ENCODE measurements at regions not wholly inside any gene's neighbourhood (a gene's known extent, or its start where the extent isn't known, plus 50 kb on each side); places are given as distances from the start of the nearest gene placed in this dataset.

GRCh38 chr18:70554854-70555445 is 266.1 kb downstream of the SOCS6 start:
- no peak overlapping the region for H2BK15ac ChIP-seq (replicated peaks; ENCODE audit: low read depth)
- no peak for DNase-seq
- H3K79me2 ChIP-seq (ENCODE audit: control insufficient read depth, insufficient read depth, low read length): no peaks in the 10 kb centered on the region
- H3K9ac ChIP-seq (ENCODE audit: low read length): no peak overlapping the region
- H3K36me3 ChIP-seq (ENCODE audit: control insufficient read depth, insufficient read depth, low read length): no peaks in the 10 kb centered on the region
- no peak overlapping the region for H3K4me2 ChIP-seq (ENCODE audit: low read length)
- no peak overlapping the region for H2BK120ac ChIP-seq (ENCODE audit: low read depth, low read length)
- no peak overlapping the region for H3K27ac ChIP-seq (ENCODE audit: low read depth, low read length)
- H4K5ac ChIP-seq (ENCODE audit: low read length): no peak overlapping the region
- H3K27me3 ChIP-seq (ENCODE audit: insufficient read depth, low read length, poor library complexity): no peaks in the 10 kb centered on the region
- no peak overlapping the region for H3K4ac ChIP-seq (ENCODE audit: low read depth, low read length)
- no peak overlapping the region for H3K18ac ChIP-seq (ENCODE audit: low read length)
- no peak overlapping the region for H3K23ac ChIP-seq (ENCODE audit: low read length)
- H2BK5ac ChIP-seq (ENCODE audit: low read length): no peak overlapping the region
- no CpG with 5 or more reads among the region's 2 CpGs for WGBS (ENCODE audit: extremely low coverage, insufficient coverage, low lambda C conversion rate)
- H2AK5ac ChIP-seq (ENCODE audit: low read length): no peak overlapping the region
- no peak overlapping the region for H4K8ac ChIP-seq (ENCODE audit: low read depth, low read length)
- H3K4me3 ChIP-seq (ENCODE audit: low read length): no peak overlapping the region
- no peaks in the 10 kb centered on the region for H3K79me1 ChIP-seq (ENCODE audit: low read length)
- H3K56ac ChIP-seq (ENCODE audit: low read length): no peak overlapping the region
- no peaks in the 10 kb centered on the region for H3K4me1 ChIP-seq (ENCODE audit: control insufficient read depth, low read depth, low read length)

- H4K8ac ChIP-seq (ENCODE audit: low read depth, low read length): no peak overlapping the region
- H2BK120ac ChIP-seq (ENCODE audit: low read depth, low read length): no peak overlapping the region
- H3K79me1 ChIP-seq (ENCODE audit: low read length): no peaks in the 10 kb centered on the region
- H3K56ac ChIP-seq (ENCODE audit: low read length): no peak overlapping the region
- no peak overlapping the region for H3K18ac ChIP-seq (ENCODE audit: low read length)
- no peak overlapping the region for H2BK5ac ChIP-seq (ENCODE audit: low read length)
- no peaks in the 10 kb centered on the region for H3K79me2 ChIP-seq (ENCODE audit: control insufficient read depth, insufficient read depth, low read length)
- H2BK15ac ChIP-seq (replicated peaks; ENCODE audit: low read depth): no peak overlapping the region
- no peak overlapping the region for H3K4me2 ChIP-seq (ENCODE audit: low read length)
- H3K4ac ChIP-seq (ENCODE audit: low read depth, low read length): no peak overlapping the region
- DNase-seq: no peak
- H4K5ac ChIP-seq (ENCODE audit: low read length): no peak overlapping the region
- no peak overlapping the region for H3K4me3 ChIP-seq (ENCODE audit: low read length)
- no peaks in the 10 kb centered on the region for H3K27me3 ChIP-seq (ENCODE audit: insufficient read depth, low read length, poor library complexity)
- H3K9ac ChIP-seq (ENCODE audit: low read length): no peak overlapping the region
- WGBS (ENCODE audit: extremely low coverage, insufficient coverage, low lambda C conversion rate): no CpG with 5 or more reads among the region's 3 CpGs
- H3K23ac ChIP-seq (ENCODE audit: low read length): no peak overlapping the region
- no peaks in the 10 kb centered on the region for H3K4me1 ChIP-seq (ENCODE audit: control insufficient read depth, low read depth, low read length)
- no peaks in the 10 kb centered on the region for H3K36me3 ChIP-seq (ENCODE audit: control insufficient read depth, insufficient read depth, low read length)
- no peak overlapping the region for H3K27ac ChIP-seq (ENCODE audit: low read depth, low read length)
- no peak overlapping the region for H2AK5ac ChIP-seq (ENCODE audit: low read length)
These were observed 265.1 kb downstream of the SOCS6 start for GRCh38 chr18:70553936-70554260.

- H3K4me1 ChIP-seq (ENCODE audit: control insufficient read depth, low read depth, low read length): no peaks in the 10 kb centered on the region
- H3K79me2 ChIP-seq (ENCODE audit: control insufficient read depth, insufficient read depth, low read length): no peaks in the 10 kb centered on the region
- no peak overlapping the region for H2BK120ac ChIP-seq (ENCODE audit: low read depth, low read length)
- no peak overlapping the region for H4K5ac ChIP-seq (ENCODE audit: low read length)
- no peak for DNase-seq
- no peak overlapping the region for H3K4ac ChIP-seq (ENCODE audit: low read depth, low read length)
- no peaks in the 10 kb centered on the region for H3K79me1 ChIP-seq (ENCODE audit: low read length)
- H3K56ac ChIP-seq (ENCODE audit: low read length): no peak overlapping the region
- H2BK15ac ChIP-seq (replicated peaks; ENCODE audit: low read depth): no peak overlapping the region
- no peak overlapping the region for H3K4me2 ChIP-seq (ENCODE audit: low read length)
- no peak overlapping the region for H3K4me3 ChIP-seq (ENCODE audit: low read length)
- no peak overlapping the region for H3K9ac ChIP-seq (ENCODE audit: low read length)
- no peak overlapping the region for H3K23ac ChIP-seq (ENCODE audit: low read length)
- H2BK5ac ChIP-seq (ENCODE audit: low read length): no peak overlapping the region
- H3K27me3 ChIP-seq (ENCODE audit: insufficient read depth, low read length, poor library complexity): no peaks in the 10 kb centered on the region
- H3K27ac ChIP-seq (ENCODE audit: low read depth, low read length): no peak overlapping the region
- no peak overlapping the region for H3K18ac ChIP-seq (ENCODE audit: low read length)
- H4K8ac ChIP-seq (ENCODE audit: low read depth, low read length): no peak overlapping the region
- WGBS (ENCODE audit: extremely low coverage, insufficient coverage, low lambda C conversion rate): no CpG with 5 or more reads among the region's 10 CpGs
- no peaks in the 10 kb centered on the region for H3K36me3 ChIP-seq (ENCODE audit: control insufficient read depth, insufficient read depth, low read length)
- no peak overlapping the region for H2AK5ac ChIP-seq (ENCODE audit: low read length)
These were observed 264.5 kb downstream of the SOCS6 start for GRCh38 chr18:70553245-70553935.

- Histone ChIP-seq H4K5ac (ENCODE audit: low read length) (no peak overlapping the region), H3K4me3 (ENCODE audit: low read length) (no peak overlapping the region), H4K8ac (ENCODE audit: low read depth, low read length) (no peak overlapping the region), H3K18ac (ENCODE audit: low read length) (no peak overlapping the region), H3K79me2 (ENCODE audit: control insufficient read depth, insufficient read depth, low read length) (no peaks in the 10 kb centered on the region), H3K9ac (ENCODE audit: low read length) (no peak overlapping the region), H3K4ac (ENCODE audit: low read depth, low read length) (no peak overlapping the region), H3K23ac (ENCODE audit: low read length) (no peak overlapping the region), H3K36me3 (ENCODE audit: control insufficient read depth, insufficient read depth, low read length) (no peaks in the 10 kb centered on the region), H2AK5ac (ENCODE audit: low read length) (no peak overlapping the region), H3K27ac (ENCODE audit: low read depth, low read length) (no peak overlapping the region), H3K4me2 (ENCODE audit: low read length) (no peak overlapping the region), H2BK120ac (ENCODE audit: low read depth, low read length) (no peak overlapping the region), H2BK15ac (replicated peaks; ENCODE audit: low read depth) (no peak overlapping the region), H3K56ac (ENCODE audit: low read length) (no peak overlapping the region), H3K4me1 (ENCODE audit: control insufficient read depth, low read depth, low read length) (no peaks in the 10 kb centered on the region), H3K27me3 (ENCODE audit: insufficient read depth, low read length, poor library complexity) (no peaks in the 10 kb centered on the region), H2BK5ac (ENCODE audit: low read length) (no peak overlapping the region), H3K79me1 (ENCODE audit: low read length) (no peaks in the 10 kb centered on the region)
- no CpG with 5 or more reads among the region's 6 CpGs for WGBS (ENCODE audit: extremely low coverage, insufficient coverage, low lambda C conversion rate)
- no peak for DNase-seq
These were observed 247.7 kb downstream of the SOCS6 start for GRCh38 chr18:70536370-70537062.

- H3K79me1 ChIP-seq (ENCODE audit: low read length): no peaks in the 10 kb centered on the region
- no peak overlapping the region for H2BK15ac ChIP-seq (replicated peaks; ENCODE audit: low read depth)
- no CpG with 5 or more reads among the region's 5 CpGs for WGBS (ENCODE audit: extremely low coverage, insufficient coverage, low lambda C conversion rate)
- H3K27me3 ChIP-seq (ENCODE audit: insufficient read depth, low read length, poor library complexity): no peaks in the 10 kb centered on the region
- H4K5ac ChIP-seq (ENCODE audit: low read length): no peak overlapping the region
- H3K4ac ChIP-seq (ENCODE audit: low read depth, low read length): no peak overlapping the region
- no peak overlapping the region for H2BK120ac ChIP-seq (ENCODE audit: low read depth, low read length)
- H3K79me2 ChIP-seq (ENCODE audit: control insufficient read depth, insufficient read depth, low read length): no peaks in the 10 kb centered on the region
- no peak overlapping the region for H2AK5ac ChIP-seq (ENCODE audit: low read length)
- H3K23ac ChIP-seq (ENCODE audit: low read length): no peak overlapping the region
- no peak overlapping the region for H3K4me2 ChIP-seq (ENCODE audit: low read length)
- no peak overlapping the region for H3K4me3 ChIP-seq (ENCODE audit: low read length)
- H3K18ac ChIP-seq (ENCODE audit: low read length): no peak overlapping the region
- no peaks in the 10 kb centered on the region for H3K36me3 ChIP-seq (ENCODE audit: control insufficient read depth, insufficient read depth, low read length)
- no peak overlapping the region for H3K27ac ChIP-seq (ENCODE audit: low read depth, low read length)
- H4K8ac ChIP-seq (ENCODE audit: low read depth, low read length): no peak overlapping the region
- H3K56ac ChIP-seq (ENCODE audit: low read length): no peak overlapping the region
- H3K9ac ChIP-seq (ENCODE audit: low read length): no peak overlapping the region
- no peak overlapping the region for H2BK5ac ChIP-seq (ENCODE audit: low read length)
- no peaks in the 10 kb centered on the region for H3K4me1 ChIP-seq (ENCODE audit: control insufficient read depth, low read depth, low read length)
- no peak for DNase-seq
These were observed 246.2 kb downstream of the SOCS6 start for GRCh38 chr18:70535041-70535440.
